ENCODE measurements at regions not wholly inside any gene's neighbourhood (a gene's known extent, or its start where the extent isn't known, plus 50 kb on each side); places are given as distances from the start of the nearest gene placed in this dataset.
"Not testable (repeated sequence)": the region's sequence is repeated elsewhere in the genome, so short reads cannot be mapped to it uniquely, and the experiment has no call there.

DNA sequence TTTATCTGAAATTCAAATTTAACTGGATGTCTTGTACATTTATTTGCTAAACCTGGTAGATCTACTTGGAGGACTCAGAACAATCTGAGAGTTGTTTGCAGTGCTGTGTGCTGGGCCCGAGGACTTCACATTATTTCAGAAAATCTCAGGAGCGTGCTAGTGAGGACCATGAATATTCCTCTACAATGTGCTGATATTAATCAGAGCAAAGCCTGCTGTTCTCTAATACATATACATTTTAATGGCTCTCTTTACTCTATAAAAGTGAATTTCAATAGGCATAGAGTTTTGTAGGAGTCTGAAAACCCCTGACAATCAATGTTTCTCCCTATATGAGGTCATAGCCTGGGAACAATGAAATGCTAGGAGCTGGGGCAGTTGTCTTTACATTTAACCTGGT, 144.3 kb downstream of the NEDD1 start:
- no peaks in the 10 kb centered on the region for H3K4me1 Mint-ChIP-seq (ENCODE audit: low read depth)
- ATAC-seq: no peak
- no peak overlapping the region for H3K4me3 Mint-ChIP-seq
- H3K9me3 Mint-ChIP-seq: no peaks in the 10 kb centered on the region
- no peak for DNase-seq
- no peaks in the 10 kb centered on the region for H3K36me3 Mint-ChIP-seq (ENCODE audit: insufficient read depth)
- H3K27me3 Mint-ChIP-seq (ENCODE audit: low read depth): no peaks in the 10 kb centered on the region

DNA sequence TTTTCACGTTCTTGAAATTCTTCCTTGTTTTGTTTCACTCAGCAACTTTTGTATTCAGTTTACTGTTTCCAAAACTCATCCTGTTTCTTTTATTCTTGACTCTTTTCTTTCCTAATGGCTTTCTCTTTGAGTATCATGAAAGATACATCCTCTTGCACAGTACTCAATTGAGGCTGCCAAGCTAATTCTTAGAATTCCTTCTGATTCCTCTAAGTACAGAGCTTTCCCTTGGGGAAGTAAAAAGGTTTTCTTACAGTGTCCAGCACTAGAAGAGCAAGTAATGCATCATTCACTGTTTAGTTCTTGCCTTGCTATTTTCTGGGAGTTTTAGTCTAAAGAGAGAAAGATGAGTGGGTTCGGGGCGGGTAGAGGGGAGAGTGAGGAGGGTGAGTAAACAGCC, 154.1 kb downstream of the NEDD1 start:
- Mint-ChIP-seq H3K4me3 (no peak overlapping the region), H3K9me3 (peaks cover 8% of the 10 kb centered on the region), H3K27me3 (ENCODE audit: low read depth) (peaks cover 4% of the 10 kb centered on the region), H3K4me1 (ENCODE audit: low read depth) (no peaks in the 10 kb centered on the region), H3K36me3 (ENCODE audit: insufficient read depth) (no peaks in the 10 kb centered on the region)
- no peak for ATAC-seq
- DNase-seq: no peak

DNA sequence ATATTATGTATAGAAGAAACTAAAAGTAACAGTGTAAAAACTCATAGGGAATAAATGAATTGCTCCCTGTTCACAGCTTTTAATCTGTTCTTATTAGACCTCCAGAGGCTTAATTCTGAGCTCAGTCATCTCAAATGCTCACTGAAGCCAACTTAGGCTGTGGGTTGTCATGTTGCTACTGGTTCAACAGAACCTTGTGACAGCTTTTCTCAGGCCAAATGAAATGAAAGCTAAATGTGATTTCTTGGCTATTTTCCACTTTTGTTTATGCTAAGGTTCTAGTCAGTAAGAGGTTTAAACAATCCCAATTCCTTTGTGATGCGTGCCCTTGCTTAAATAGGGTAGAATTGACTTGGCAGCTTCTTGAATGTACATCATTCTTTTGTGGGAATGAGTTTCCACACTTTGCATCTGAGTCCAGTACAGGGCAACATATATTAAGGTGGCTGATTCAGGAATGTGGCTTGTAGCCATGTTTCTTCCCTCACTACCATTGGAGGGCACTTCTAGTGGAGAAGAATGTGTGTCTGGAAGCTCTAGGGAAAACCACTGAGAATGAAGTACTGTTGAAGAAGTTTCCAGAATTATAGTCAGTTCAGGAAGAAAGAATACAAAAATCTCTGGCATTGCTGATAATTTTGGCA, 156.4 kb downstream of the NEDD1 start:
- H3K9me3 Mint-ChIP-seq: no peaks in the 10 kb centered on the region
- ATAC-seq (no peak), DNase-seq (no peak)
- no peaks in the 10 kb centered on the region for H3K36me3 Mint-ChIP-seq (ENCODE audit: insufficient read depth)
- H3K27me3 Mint-ChIP-seq (ENCODE audit: low read depth): peaks cover 4% of the 10 kb centered on the region
- H3K4me1 Mint-ChIP-seq (ENCODE audit: low read depth): no peaks in the 10 kb centered on the region
- no peak overlapping the region for H3K4me3 Mint-ChIP-seq

- no peaks in the 10 kb centered on the region for H3K9me3 Mint-ChIP-seq
- no peaks in the 10 kb centered on the region for H3K4me1 Mint-ChIP-seq (ENCODE audit: low read depth)
- no peaks in the 10 kb centered on the region for H3K36me3 Mint-ChIP-seq (ENCODE audit: insufficient read depth)
- no peak overlapping the region for H3K4me3 Mint-ChIP-seq
- H3K27me3 Mint-ChIP-seq (ENCODE audit: low read depth): peaks cover 8% of the 10 kb centered on the region
- ATAC-seq (no peak), DNase-seq (no peak)
Observed at GRCh38 chr12:97075161-97075933, 168.3 kb downstream of the NEDD1 start.

- Mint-ChIP-seq H3K9me3 (no peaks in the 10 kb centered on the region), H3K36me3 (ENCODE audit: insufficient read depth) (no peaks in the 10 kb centered on the region), H3K27me3 (ENCODE audit: low read depth) (peaks cover 9% of the 10 kb centered on the region), H3K4me3 (no peak overlapping the region), H3K4me1 (ENCODE audit: low read depth) (no peaks in the 10 kb centered on the region)
- DNase-seq: no peak
- ATAC-seq: no peak
Observed at GRCh38 chr12:97075934-97076630, 169.0 kb downstream of the NEDD1 start.

- not testable (repeated sequence) for DNase-seq; H3K36me3 Mint-ChIP-seq (ENCODE audit: insufficient read depth); H3K27me3 Mint-ChIP-seq (ENCODE audit: low read depth); H3K9me3 Mint-ChIP-seq; H3K4me1 Mint-ChIP-seq (ENCODE audit: low read depth); H3K4me3 Mint-ChIP-seq; ATAC-seq
Observed at GRCh38 chr12:97076912-97077311, 169.9 kb downstream of the NEDD1 start.

GRCh38 chr12:97082029-97082428, 175.0 kb downstream of the NEDD1 start:
- H3K4me1 Mint-ChIP-seq (ENCODE audit: low read depth): no peaks in the 10 kb centered on the region
- no peaks in the 10 kb centered on the region for H3K9me3 Mint-ChIP-seq
- no peaks in the 10 kb centered on the region for H3K36me3 Mint-ChIP-seq (ENCODE audit: insufficient read depth)
- peaks cover 7% of the 10 kb centered on the region for H3K27me3 Mint-ChIP-seq (ENCODE audit: low read depth)
- ATAC-seq (no peak), DNase-seq (no peak)
- H3K4me3 Mint-ChIP-seq: no peak overlapping the region

DNA sequence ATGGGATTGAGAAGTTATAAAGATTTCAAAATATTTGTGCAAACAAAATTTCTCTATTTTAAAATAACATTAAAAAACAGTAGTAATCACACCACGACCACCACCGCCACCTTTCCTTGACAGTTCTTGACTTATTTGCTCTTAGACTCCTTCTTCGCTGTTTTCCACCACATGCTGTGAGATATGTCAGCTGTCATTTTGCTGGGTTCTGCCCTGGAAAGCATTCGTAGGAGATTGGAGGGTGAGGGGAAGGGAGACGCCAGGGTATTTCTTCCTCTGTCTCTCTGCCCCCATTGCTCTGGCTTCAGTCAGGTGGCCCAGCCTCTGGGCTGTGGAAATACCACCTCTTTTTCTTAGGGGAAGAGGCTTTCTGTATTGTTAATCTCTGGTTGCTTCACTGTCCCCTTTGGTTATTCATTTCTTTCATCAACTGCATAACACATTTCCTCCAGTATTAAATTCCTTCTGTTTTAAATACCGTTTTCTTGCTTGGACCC, 186.2 kb downstream of the NEDD1 start:
- DNase-seq (no peak), ATAC-seq (no peak)
- H3K27me3 Mint-ChIP-seq (ENCODE audit: low read depth): peaks cover 6% of the 10 kb centered on the region
- no peaks in the 10 kb centered on the region for H3K9me3 Mint-ChIP-seq
- H3K4me1 Mint-ChIP-seq (ENCODE audit: low read depth): no peaks in the 10 kb centered on the region
- no peak overlapping the region for H3K4me3 Mint-ChIP-seq
- no peaks in the 10 kb centered on the region for H3K36me3 Mint-ChIP-seq (ENCODE audit: insufficient read depth)

DNA sequence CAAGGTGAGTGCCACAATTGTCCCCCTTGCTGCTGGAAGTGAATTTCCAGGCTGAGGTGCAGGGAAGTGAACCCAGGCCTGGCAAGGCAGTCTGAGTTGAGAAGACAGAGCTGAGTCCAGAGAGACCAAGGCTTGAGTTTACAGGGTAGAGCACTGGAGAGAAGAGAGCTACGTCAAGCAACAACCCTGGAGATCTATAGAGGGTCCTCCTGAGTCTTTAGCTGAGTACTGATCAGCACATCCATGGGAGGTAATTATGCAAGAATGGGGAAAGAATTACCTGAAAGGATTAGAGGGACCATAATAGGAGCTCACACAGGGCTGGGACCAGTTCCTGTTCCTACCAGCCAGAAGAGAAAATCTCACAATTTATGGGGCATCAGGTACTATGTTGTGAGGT, 190.7 kb downstream of the NEDD1 start:
- no peak overlapping the region for H3K4me3 Mint-ChIP-seq
- no peaks in the 10 kb centered on the region for H3K27me3 Mint-ChIP-seq (ENCODE audit: low read depth)
- no peak for ATAC-seq
- H3K4me1 Mint-ChIP-seq (ENCODE audit: low read depth): no peaks in the 10 kb centered on the region
- peaks cover 6% of the 10 kb centered on the region for H3K9me3 Mint-ChIP-seq
- H3K36me3 Mint-ChIP-seq (ENCODE audit: insufficient read depth): no peaks in the 10 kb centered on the region
- no peak for DNase-seq

- no peak overlapping the region for H3K4me3 Mint-ChIP-seq
- H3K36me3 Mint-ChIP-seq (ENCODE audit: insufficient read depth): no peaks in the 10 kb centered on the region
- ATAC-seq (no peak), DNase-seq (no peak)
- H3K9me3 Mint-ChIP-seq: no peaks in the 10 kb centered on the region
- no peaks in the 10 kb centered on the region for H3K4me1 Mint-ChIP-seq (ENCODE audit: low read depth)
- H3K27me3 Mint-ChIP-seq (ENCODE audit: low read depth): peaks cover 6% of the 10 kb centered on the region
Observed at GRCh38 chr12:97109441-97109840, 202.4 kb downstream of the NEDD1 start.

DNA sequence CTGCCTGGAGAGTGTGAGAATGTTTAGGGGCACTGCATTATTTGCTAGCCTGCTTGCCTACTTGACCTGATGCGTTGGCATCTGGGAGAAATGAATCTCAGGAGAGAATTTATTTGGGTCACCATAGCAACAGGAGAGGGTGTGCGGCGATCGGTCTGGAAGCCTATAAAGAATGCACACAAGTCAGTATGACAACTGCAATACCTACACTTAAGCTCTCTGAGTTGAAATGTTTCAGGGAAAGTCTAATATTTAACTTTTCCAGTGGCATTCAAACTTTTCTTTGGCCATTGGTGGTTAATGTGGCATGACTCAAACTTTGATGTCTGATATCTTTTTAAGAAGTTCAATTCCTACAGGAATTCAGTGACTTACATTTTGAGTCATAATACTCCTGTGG, 205.1 kb downstream of the NEDD1 start:
- no peak for DNase-seq
- no peak for ATAC-seq
- Mint-ChIP-seq H3K27me3 (ENCODE audit: low read depth) (peaks cover 9% of the 10 kb centered on the region), H3K9me3 (no peaks in the 10 kb centered on the region), H3K36me3 (ENCODE audit: insufficient read depth) (no peaks in the 10 kb centered on the region), H3K4me1 (ENCODE audit: low read depth) (no peaks in the 10 kb centered on the region), H3K4me3 (no peak overlapping the region)

- Mint-ChIP-seq H3K4me1 (ENCODE audit: low read depth) (no peaks in the 10 kb centered on the region), H3K27me3 (ENCODE audit: low read depth) (peaks cover 7% of the 10 kb centered on the region), H3K36me3 (ENCODE audit: insufficient read depth) (no peaks in the 10 kb centered on the region), H3K4me3 (no peak overlapping the region), H3K9me3 (no peaks in the 10 kb centered on the region)
- ATAC-seq: no peak
- no peak for DNase-seq
Observed at GRCh38 chr12:97118796-97119375, 211.8 kb downstream of the NEDD1 start.

GRCh38 chr12:97127061-97127460, 220.0 kb downstream of the NEDD1 start:
- no peak for DNase-seq

DNA sequence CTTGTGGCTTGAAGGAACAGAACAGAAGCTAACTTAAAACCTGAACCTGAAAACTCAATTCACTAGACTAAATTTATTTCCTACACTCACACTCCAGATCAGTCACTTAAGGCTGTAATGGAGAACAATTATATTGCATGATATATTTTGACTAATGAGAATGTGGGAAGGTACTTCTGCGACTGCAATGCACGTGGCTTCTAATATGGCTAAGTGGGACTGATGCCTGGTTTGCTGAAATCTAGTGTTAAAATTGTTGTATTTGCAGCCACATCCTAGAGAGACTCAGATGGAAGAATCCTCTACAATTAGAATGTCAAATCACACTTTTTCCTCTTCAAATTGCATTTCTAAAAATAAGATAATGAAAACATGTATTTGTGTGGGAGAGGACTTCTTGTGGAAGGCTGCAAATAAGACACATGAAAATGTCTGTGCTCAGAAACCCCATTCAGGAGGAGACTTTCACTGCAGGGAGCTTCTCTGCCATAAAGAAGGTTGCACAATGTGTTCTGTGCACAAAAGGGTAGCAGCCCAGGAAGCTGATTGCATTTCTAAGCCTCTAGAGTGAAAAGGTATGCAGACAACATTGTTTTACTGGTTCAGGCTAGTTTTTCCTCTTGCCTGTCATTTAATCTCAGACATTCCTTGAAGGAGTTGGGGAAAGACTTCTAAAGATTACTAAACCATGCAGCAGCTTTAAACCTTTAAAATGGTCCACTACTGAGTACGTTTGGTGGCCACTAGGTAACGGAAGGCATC, 224.3 kb downstream of the NEDD1 start:
- no peak for ATAC-seq
- no peaks in the 10 kb centered on the region for H3K4me1 Mint-ChIP-seq (ENCODE audit: low read depth)
- no peaks in the 10 kb centered on the region for H3K9me3 Mint-ChIP-seq
- H3K27me3 Mint-ChIP-seq (ENCODE audit: low read depth): peaks cover 6% of the 10 kb centered on the region
- no peak overlapping the region for H3K4me3 Mint-ChIP-seq
- no peak for DNase-seq
- H3K36me3 Mint-ChIP-seq (ENCODE audit: insufficient read depth): no peaks in the 10 kb centered on the region

More at GRCh38 chr12:97127061-97127460, 220.0 kb downstream of the NEDD1 start:
- H3K36me3 Mint-ChIP-seq (ENCODE audit: insufficient read depth): no peaks in the 10 kb centered on the region
- H3K9me3 Mint-ChIP-seq: no peaks in the 10 kb centered on the region
- H3K4me1 Mint-ChIP-seq (ENCODE audit: low read depth): no peaks in the 10 kb centered on the region
- H3K4me3 Mint-ChIP-seq: no peak overlapping the region
- no peak for ATAC-seq
- no peaks in the 10 kb centered on the region for H3K27me3 Mint-ChIP-seq (ENCODE audit: low read depth)

Measured in activated T-cell treated with anti-CD3 and anti-CD28 coated beads, Interleukin-2, amount 50 U/mL, for 4 hours (primary cell).